SU-DHL-6 (cell line): ENCODE measurements at regions not wholly inside any gene's neighbourhood (a gene's known extent, or its start where the extent isn't known, plus 50 kb on each side); places are given as distances from the start of the nearest gene placed in this dataset.
"Not testable (repeated sequence)": the region's sequence is repeated elsewhere in the genome, so short reads cannot be mapped to it uniquely, and the experiment has no call there.

ENCODE experiments used
- H2AFZ ChIP-seq: fragments of 200-600 bp; sonication (generic); 2 replicates; pipeline ENCODE4 v1.6.1; 2014; ENCODE audit warnings: low read depth, mild to moderate bottlenecking, moderate library complexity, mixed read lengths, antibody characterized with exemption, low read length; ENCODE audit not compliant: severe bottlenecking
- H3F3A ChIP-seq: fragments of 200-600 bp; shearing (Covaris generic); 2 replicates; pipeline ENCODE4 v1.6.0; 2016; ENCODE audit warnings: antibody characterized with exemption, mild to moderate bottlenecking; ENCODE audit not compliant: insufficient read depth
- H3K27ac ChIP-seq: fragments of 200-600 bp; sonication (generic); 2 replicates; pipeline ENCODE4 v1.5.1; 2016; ENCODE audit warnings: low read depth, mild to moderate bottlenecking, low read length, moderate library complexity, mixed read lengths
- H3K27me3 ChIP-seq: fragments of 200-600 bp; sonication (generic), shearing (Covaris generic); 2 replicates; pipeline ENCODE4 v1.6.0; 2014; ENCODE audit warnings: mild to moderate bottlenecking, low read length
- H3K36me3 ChIP-seq: fragments of 200-600 bp; sonication (generic); 2 replicates; pipeline ENCODE4 v1.6.1; 2014; ENCODE audit warnings: mild to moderate bottlenecking, low read length, mixed read lengths
- H3K4me2 ChIP-seq: fragments of 300-600, 200-600 bp; shearing (Covaris generic), sonication (generic); 2 replicates; pipeline ENCODE4 v1.6.0; 2014; ENCODE audit warnings: low read length, low read depth, mild to moderate bottlenecking; ENCODE audit not compliant: poor library complexity, severe bottlenecking
- H3K4me3 ChIP-seq: fragments of 200-600 bp; sonication (generic); 2 replicates; pipeline ENCODE4 v1.5.1; 2014; ENCODE audit warnings: antibody characterized with exemption, low read length, mild to moderate bottlenecking, mixed read lengths; ENCODE audit not compliant: insufficient read depth, poor library complexity, severe bottlenecking
- H3K79me2 ChIP-seq: fragments of 200-600 bp; sonication (generic); 2 replicates; pipeline ENCODE4 v1.6.1; 2014; ENCODE audit warnings: mild to moderate bottlenecking, low read length, moderate library complexity; ENCODE audit not compliant: insufficient read depth
- H3K9ac ChIP-seq: fragments of 200-600 bp; sonication (generic); 2 replicates; pipeline ENCODE4 v1.7.0; 2014; ENCODE audit warnings: mild to moderate bottlenecking, low read length
- H3K9me2 ChIP-seq: fragments of 200-600 bp; sonication (generic); replicated peaks from 2 replicates; pipeline ENCODE4 v1.6.1; 2014; ENCODE audit warnings: low read length; ENCODE audit not compliant: insufficient read depth
- H3K9me3 ChIP-seq: fragments of 200-600 bp; sonication (generic); 2 replicates; pipeline ENCODE4 v1.6.1; 2014; ENCODE audit warnings: low read length, mixed read lengths; ENCODE audit not compliant: insufficient read depth
- H4K20me1 ChIP-seq: fragments of 200-600 bp; sonication (generic); 2 replicates; pipeline ENCODE4 v1.6.1; 2014; ENCODE audit warnings: low read depth, mild to moderate bottlenecking, antibody characterized with exemption, low read length, moderate library complexity, mixed read lengths
- CTCF ChIP-seq: fragments of 200-600 bp; sonication (generic); IDR thresholded peaks from one replicate; pipeline ENCODE4 v1.5.1; 2017; ENCODE audit warnings: antibody characterized with exemption, mild to moderate bottlenecking, low read length, moderate library complexity; ENCODE audit not compliant: insufficient read depth, poor library complexity, severe bottlenecking
- EZH2phosphoT487 ChIP-seq: fragments of 200-600 bp; sonication (generic), shearing (Covaris generic); conservative IDR thresholded peaks from 2 replicates; pipeline ENCODE4 v1.6.1; 2018; ENCODE audit warnings: mild to moderate bottlenecking, antibody characterized with exemption, low read length, moderate library complexity, mixed read lengths

GRCh38 chr14:80024417-80024816 lies 186.9 kb downstream of the DIO2 start:
- H3K4me3 ChIP-seq: no peak overlapping the region
- H3K27me3 ChIP-seq: no peaks in the 10 kb centered on the region
- no peak overlapping the region for H2AFZ ChIP-seq
- no peaks in the 10 kb centered on the region for H3K36me3 ChIP-seq
- H3K9ac ChIP-seq: no peak overlapping the region
- no peaks in the 10 kb centered on the region for H3K79me2 ChIP-seq
- no peak for TF ChIP-seq EZH2phosphoT487
- no peak for TF ChIP-seq CTCF
- no peak overlapping the region for H3K4me2 ChIP-seq
- no peaks in the 10 kb centered on the region for H3K9me3 ChIP-seq
- no peak overlapping the region for H3K27ac ChIP-seq
- no peaks in the 10 kb centered on the region for H3F3A ChIP-seq
- H3K9me2 ChIP-seq: no peaks in the 10 kb centered on the region
- no peaks in the 10 kb centered on the region for H4K20me1 ChIP-seq

GRCh38 chr14:80018476-80018875 lies 192.8 kb downstream of the DIO2 start:
- not testable (repeated sequence) for H3K36me3 ChIP-seq, H3K9me3 ChIP-seq, H4K20me1 ChIP-seq, H3K27ac ChIP-seq, H3K9ac ChIP-seq, H3K79me2 ChIP-seq, H3F3A ChIP-seq, H2AFZ ChIP-seq, H3K4me2 ChIP-seq, H3K9me2 ChIP-seq, H3K27me3 ChIP-seq, H3K4me3 ChIP-seq

GRCh38 chr14:80017795-80018194 lies 193.5 kb downstream of the DIO2 start:
- Histone ChIP-seq H3K9me3 (no peaks in the 10 kb centered on the region), H3K79me2 (no peaks in the 10 kb centered on the region), H3K9ac (no peak overlapping the region), H3K27ac (no peak overlapping the region), H3K4me3 (no peak overlapping the region), H3K9me2 (no peaks in the 10 kb centered on the region), H3K27me3 (no peaks in the 10 kb centered on the region), H3F3A (no peaks in the 10 kb centered on the region), H3K36me3 (no peaks in the 10 kb centered on the region), H3K4me2 (no peak overlapping the region), H4K20me1 (no peaks in the 10 kb centered on the region), H2AFZ (no peak overlapping the region)
- TF ChIP-seq EZH2phosphoT487: no peak
- TF ChIP-seq CTCF: no peak

GRCh38 chr14:80010245-80010644 lies 201.1 kb downstream of the DIO2 start:
- H4K20me1 ChIP-seq, H3K27ac ChIP-seq, H3K9me3 ChIP-seq, H3K36me3 ChIP-seq, H3K4me2 ChIP-seq, H3K4me3 ChIP-seq, H3K9me2 ChIP-seq, H3K9ac ChIP-seq, H3K79me2 ChIP-seq, H2AFZ ChIP-seq, H3F3A ChIP-seq, H3K27me3 ChIP-seq: not testable (repeated sequence)
